Pancreas (tissue), 10 donors: ENCODE measurements at regions not wholly inside any gene's neighbourhood (a gene's known extent, or its start where the extent isn't known, plus 50 kb on each side); places are given as distances from the start of the nearest gene placed in this dataset.

ENCODE experiments used
- ATAC-seq, 4 donors: fragments of 200-7000 bp; cut with Tn5 transposase; one replicate each; pipeline versions ENCODE4 v1.8.0 to v1.9.1; 2020; ENCODE audit warnings: mild to moderate bottlenecking in 4 of 4, moderate library complexity in 4 of 4
- DNase-seq, 6 donors: peaks; one replicate each; pipeline ENCODE4 v3.0.0-alpha.2; 2020
- FAIRE-seq: peaks from 2 replicates; lab custom pipeline; 2012; peaks lifted over from hg19 to GRCh38; lab: Jason Lieb, UNC
- H3K27ac ChIP-seq, 4 donors: fragments of 200-600 bp; sonication (generic); 1 replicate in 3 of 4; 2 replicates in 1 of 4; pipeline versions ENCODE4 v1.5.0 to v1.8.0; 2020
- H3K27me3 ChIP-seq, 4 donors: fragments of 200-600 bp; one replicate each; pipeline ENCODE4 v1.8.0; 2021
- H3K36me3 ChIP-seq, 3 donors: fragments of 200-600 bp; sonication (generic) in 1 of 3; one replicate each; pipeline versions ENCODE4 v1.5.0 to v1.8.0; 2020 to 2021
- H3K4me1 ChIP-seq, 3 donors: fragments of 200-600 bp; one replicate each; pipeline ENCODE4 v1.8.0; 2021
- H3K4me3 ChIP-seq, 4 donors: fragments of 200-600 bp; sonication (generic) in 2 of 4; one replicate each; pipeline versions ENCODE4 v1.5.0 to v1.8.0; 2020 to 2021
- H3K9me3 ChIP-seq, 4 donors: fragments of 200-600 bp; one replicate each; pipeline ENCODE4 v1.8.0; 2021
- WGBS, 2 donors: extraction: QIAGEN DNeasy Blood & Tissue Kit; methylation state at CpG; one replicate each; pipeline ENCODE4 v1.1.7; 2013; 5-methylcytosine and 5-hydroxymethylcytosine counted together
- intact Hi-C, 3 donors: fragments of 100-400 bp; cut with DNase I; formaldehyde crosslinking; loops; one replicate each; pipeline versions ENCODE4 v1.11.1 to v1.14.2; 2022
- TF ChIP-seq, protein P1 (sequence below), 4 donors: fragments of 200-600 bp; sonication (generic) in 3 of 4; IDR thresholded peaks; one replicate each; pipeline versions ENCODE4 v1.5.0 to v1.8.0; 2021; ENCODE audit warnings: antibody characterized with exemption in 4 of 4
- donor health status: healthy with polysubstance abuse.
- donor health status: DM: no; HTN: no; CAD: no; lungs with moderate emphysema.
- donor health status: DM: no; HTN: no; CAD: no.
- donor health status: control.
- donor health status: control.
- donor health status: Bipolar disorder and iron deficiency.
- donor health status: DM: yes; HTN: yes; CAD: no.
- donor health status: DM: no; HTN: no; CAD: no.
- donor health status: DM: no; HTN: no; CAD: no.
- donor health status: DM: yes; HTN: yes; CAD: no.

DNA sequence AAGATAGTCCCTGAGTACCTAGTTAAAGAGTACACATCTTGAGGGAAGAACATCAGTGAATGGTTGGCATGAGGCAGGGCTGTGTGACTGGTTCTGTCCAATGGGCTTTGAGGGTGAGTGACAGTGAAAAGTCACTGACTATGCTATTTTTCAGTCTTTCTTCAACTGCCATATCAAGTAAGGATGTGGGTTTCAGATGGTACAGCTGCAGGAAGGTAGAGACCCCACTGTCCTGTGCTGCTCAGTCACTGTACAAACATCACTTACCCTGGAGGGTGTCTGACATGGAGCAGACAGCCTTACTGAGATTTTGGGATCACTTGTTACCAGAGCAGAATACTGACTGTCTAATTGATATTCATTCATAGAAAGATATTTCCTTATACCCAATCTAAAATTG, 115.3 kb upstream of the ASCC3 start:
- Histone ChIP-seq H3K27me3 (no peaks in the 10 kb centered on the region), H3K4me1 (no peaks in the 10 kb centered on the region), H3K27ac (no peak overlapping the region), H3K4me3 (no peak overlapping the region), H3K9me3 (no peaks in the 10 kb centered on the region), H3K36me3 (no peaks in the 10 kb centered on the region)
- ATAC-seq (no peak), FAIRE-seq (no peak), DNase-seq (no peak)
- intact Hi-C loops: no loop called here
- TF ChIP-seq, protein P1, sequence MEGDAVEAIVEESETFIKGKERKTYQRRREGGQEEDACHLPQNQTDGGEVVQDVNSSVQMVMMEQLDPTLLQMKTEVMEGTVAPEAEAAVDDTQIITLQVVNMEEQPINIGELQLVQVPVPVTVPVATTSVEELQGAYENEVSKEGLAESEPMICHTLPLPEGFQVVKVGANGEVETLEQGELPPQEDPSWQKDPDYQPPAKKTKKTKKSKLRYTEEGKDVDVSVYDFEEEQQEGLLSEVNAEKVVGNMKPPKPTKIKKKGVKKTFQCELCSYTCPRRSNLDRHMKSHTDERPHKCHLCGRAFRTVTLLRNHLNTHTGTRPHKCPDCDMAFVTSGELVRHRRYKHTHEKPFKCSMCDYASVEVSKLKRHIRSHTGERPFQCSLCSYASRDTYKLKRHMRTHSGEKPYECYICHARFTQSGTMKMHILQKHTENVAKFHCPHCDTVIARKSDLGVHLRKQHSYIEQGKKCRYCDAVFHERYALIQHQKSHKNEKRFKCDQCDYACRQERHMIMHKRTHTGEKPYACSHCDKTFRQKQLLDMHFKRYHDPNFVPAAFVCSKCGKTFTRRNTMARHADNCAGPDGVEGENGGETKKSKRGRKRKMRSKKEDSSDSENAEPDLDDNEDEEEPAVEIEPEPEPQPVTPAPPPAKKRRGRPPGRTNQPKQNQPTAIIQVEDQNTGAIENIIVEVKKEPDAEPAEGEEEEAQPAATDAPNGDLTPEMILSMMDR (IDR thresholded peaks at IDR 0.05): no peak

DNA sequence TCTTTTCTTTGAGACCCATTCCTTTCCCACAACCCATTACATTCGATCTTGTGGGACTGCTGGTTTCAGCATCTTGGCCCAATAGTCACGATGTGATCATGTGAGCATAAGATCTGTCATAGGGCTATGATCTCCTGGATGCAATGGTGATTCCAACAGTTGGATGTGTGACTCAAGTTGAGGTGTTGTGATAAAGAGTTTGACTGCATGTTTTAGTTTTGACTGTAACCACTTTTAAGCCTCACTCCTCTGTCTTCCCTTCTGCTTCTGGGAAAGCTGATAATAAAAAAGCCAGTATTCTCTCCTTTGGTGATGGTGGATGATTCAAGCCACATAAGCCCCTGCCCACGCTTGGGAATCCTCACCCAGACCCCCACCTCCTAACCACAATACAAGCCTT, 117.0 kb upstream of the ASCC3 start:
- Histone ChIP-seq H3K4me3 (no peak overlapping the region), H3K36me3 (no peaks in the 10 kb centered on the region), H3K4me1 (no peaks in the 10 kb centered on the region), H3K9me3 (no peaks in the 10 kb centered on the region), H3K27ac (no peak overlapping the region), H3K27me3 (no peaks in the 10 kb centered on the region)
- TF ChIP-seq, protein P1 (IDR thresholded peaks at IDR 0.05): no peak
- ATAC-seq (no peak), FAIRE-seq (no peak), DNase-seq (no peak)
- intact Hi-C loops: no loop called here
- WGBS, 2 donors: 59 to 68% methylated on average over 3 of the region's 3 CpGs

DNA sequence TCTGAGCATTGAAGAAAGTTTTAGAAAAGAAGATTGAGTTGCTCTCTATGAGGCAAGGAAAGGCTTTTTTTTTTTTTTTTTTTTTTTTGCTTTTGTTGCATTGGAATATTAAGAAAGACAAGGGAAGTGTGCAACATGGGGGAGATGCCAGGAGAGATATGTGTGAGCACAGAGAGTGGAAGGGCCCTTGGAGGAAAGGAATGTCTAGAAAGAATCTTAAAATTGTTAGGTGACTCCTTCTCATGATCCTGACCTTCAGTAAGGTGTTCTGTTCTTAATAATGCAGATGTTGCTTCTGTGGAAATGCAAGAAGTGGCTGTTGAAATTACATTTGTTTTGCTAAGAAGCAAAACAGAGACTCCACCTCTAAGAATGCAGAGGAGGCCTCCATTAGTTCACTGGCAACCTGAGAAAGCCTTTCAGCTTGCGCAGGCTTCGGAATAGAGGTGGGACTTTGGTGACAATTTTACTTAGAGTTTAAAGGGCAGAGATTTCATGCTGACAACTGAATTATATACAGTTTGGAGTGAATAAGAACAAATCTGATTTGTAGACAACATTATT, 118.0 kb upstream of the ASCC3 start:
- 65 to 72% methylated on average over 2 of the region's 2 CpGs for WGBS, 2 donors
- ATAC-seq (no peak), DNase-seq (no peak), FAIRE-seq (no peak)
- intact Hi-C loops: no loop called here
- Histone ChIP-seq H3K4me3 (no peak overlapping the region), H3K36me3 (no peaks in the 10 kb centered on the region), H3K27me3 (no peaks in the 10 kb centered on the region), H3K9me3 (no peaks in the 10 kb centered on the region), H3K27ac (no peak overlapping the region), H3K4me1 (no peaks in the 10 kb centered on the region)
- TF ChIP-seq, protein P1 (IDR thresholded peaks at IDR 0.05): no peak

DNA sequence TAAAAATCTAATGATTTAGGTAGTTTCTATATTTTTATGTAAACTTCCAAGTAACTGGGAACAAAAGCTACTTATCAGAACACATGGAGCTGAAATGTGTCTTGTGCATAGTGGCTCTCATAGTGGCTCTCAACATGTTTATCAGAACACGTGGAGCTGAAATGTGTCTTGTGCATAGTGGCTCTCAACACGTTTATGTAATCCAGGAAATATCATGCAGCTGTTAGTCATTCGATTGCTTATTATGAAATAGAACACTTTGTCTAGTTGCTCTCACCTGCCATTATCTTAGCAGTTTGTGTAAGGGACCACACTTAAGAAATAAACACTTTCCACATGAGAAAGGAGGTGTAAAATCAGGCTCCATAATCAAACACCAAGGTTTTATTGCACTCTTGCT, 119.2 kb upstream of the ASCC3 start:
- 38 to 51% methylated on average over 3 of the region's 3 CpGs for WGBS, 2 donors
- Histone ChIP-seq H3K9me3 (no peaks in the 10 kb centered on the region), H3K4me3 (no peak overlapping the region), H3K36me3 (no peaks in the 10 kb centered on the region), H3K4me1 (no peaks in the 10 kb centered on the region), H3K27me3 (no peaks in the 10 kb centered on the region), H3K27ac (no peak overlapping the region)
- no peak for ATAC-seq
- TF ChIP-seq, protein P1 (IDR thresholded peaks at IDR 0.05): no peak
- DNase-seq: no peak
- intact Hi-C loops: no loop called here
- FAIRE-seq: no peak

DNA sequence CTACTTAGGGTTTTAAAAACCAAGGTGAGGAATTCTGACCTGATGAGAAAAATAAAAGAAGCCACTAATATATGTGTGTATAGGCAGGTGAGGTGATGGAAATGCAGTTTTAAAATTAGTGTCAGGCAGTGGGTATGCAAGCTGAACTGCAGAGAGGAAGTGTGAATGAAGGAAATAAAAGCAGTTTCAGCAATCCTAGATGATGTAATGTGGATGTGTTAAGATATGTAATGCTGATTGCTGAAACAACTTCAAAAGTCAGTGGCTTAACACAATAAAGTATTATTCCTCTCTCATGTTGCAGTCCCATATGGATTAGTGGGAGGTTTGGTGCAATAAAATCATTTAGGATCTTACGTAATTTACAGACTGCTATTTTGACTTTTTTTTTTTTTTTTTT, 119.9 kb upstream of the ASCC3 start:
- H3K36me3 ChIP-seq: no peaks in the 10 kb centered on the region
- TF ChIP-seq, protein P1 (IDR thresholded peaks at IDR 0.05): no peak
- no peaks in the 10 kb centered on the region for H3K4me1 ChIP-seq
- no peak overlapping the region for H3K4me3 ChIP-seq
- DNase-seq (no peak), ATAC-seq (no peak), FAIRE-seq (no peak)
- H3K27me3 ChIP-seq: no peaks in the 10 kb centered on the region
- intact Hi-C loops: no loop called here
- H3K9me3 ChIP-seq: no peaks in the 10 kb centered on the region
- H3K27ac ChIP-seq: no peak overlapping the region
- WGBS, 2 donors: 55 to 77% methylated on average over 1 of the region's 1 CpG
